HepG2 (cell line): ENCODE measurements at regions not wholly inside any gene's neighbourhood (a gene's known extent, or its start where the extent isn't known, plus 50 kb on each side); places are given as distances from the start of the nearest gene placed in this dataset.

Experiments
- ARHGAP35 ChIP-seq: sonication (generic); formaldehyde crosslinking; IDR thresholded peaks from 2 replicates; pipeline ENCODE4 v1.9.0; 2022; ENCODE audit warnings: mild to moderate bottlenecking, inconsistent platforms, moderate library complexity, missing genetic modification reagents, borderline replicate concordance
- CREM ChIP-seq, 2 experiments: sonication (generic) in 1 of 2; formaldehyde crosslinking in 1 of 2; IDR thresholded peaks; 2 replicates each; pipeline versions ENCODE4 v1.4.0 to v1.6.1; 2016 to 2020; ENCODE audit warnings: antibody characterized with exemption in 1 of 2, mild to moderate bottlenecking in 1 of 2, missing genetic modification reagents in 1 of 2
- ELF3 ChIP-seq: IDR thresholded peaks from 2 replicates; pipeline ENCODE4 v1.6.1; 2016; ENCODE audit warnings: missing genetic modification reagents, missing compliant biosample characterization
- FIP1L1 ChIP-seq: fragments of 200-400 bp; formaldehyde crosslinking; IDR thresholded peaks from 2 replicates; pipeline ENCODE4 v1.6.1; 2018; ENCODE audit warnings: low read depth, mild to moderate bottlenecking, low read length, moderate library complexity, borderline replicate concordance; ENCODE audit not compliant: insufficient read depth
- GATAD1 ChIP-seq: IDR thresholded peaks from 2 replicates; pipeline ENCODE4 v1.6.1; 2016; ENCODE audit warnings: missing genetic modification reagents, missing compliant biosample characterization
- HDAC2 ChIP-seq: sonication (generic); formaldehyde crosslinking; IDR thresholded peaks from 2 replicates; pipeline ENCODE4 v1.4.0; 2020; ENCODE audit warnings: missing genetic modification reagents
- HNRNPH1 ChIP-seq: fragments of 200-400 bp; formaldehyde crosslinking; optimal IDR thresholded peaks from 2 replicates; pipeline ENCODE3; 2017; ENCODE audit warnings: mild to moderate bottlenecking, low read depth, low read length
- SP2 ChIP-seq: sonication (generic); formaldehyde crosslinking; IDR thresholded peaks from 2 replicates; pipeline ENCODE4 v1.5.1; 2020; ENCODE audit warnings: mild to moderate bottlenecking, missing genetic modification reagents
- SRSF4 ChIP-seq: fragments of 200-400 bp; formaldehyde crosslinking; IDR thresholded peaks from one replicate; pipeline ENCODE4 v1.6.1; 2018; ENCODE audit warnings: mild to moderate bottlenecking, low read depth, low read length, moderate library complexity; ENCODE audit not compliant: poor library complexity, severe bottlenecking
- TGIF2 ChIP-seq: IDR thresholded peaks from 2 replicates; pipeline ENCODE4 v1.6.1; 2016; ENCODE audit warnings: control low read depth, missing compliant biosample characterization
- THAP11 ChIP-seq: IDR thresholded peaks from 2 replicates; pipeline ENCODE4 v1.6.1; 2016; ENCODE audit warnings: missing biosample characterization, missing genetic modification reagents
- XBP1 ChIP-seq: sonication (generic); formaldehyde crosslinking; IDR thresholded peaks from 2 replicates; pipeline ENCODE4 v1.5.0; 2020; ENCODE audit warnings: missing genetic modification reagents
- ZNF282 ChIP-seq: fragments of 450-650 bp; IDR thresholded peaks from 2 replicates; pipeline ENCODE4 v1.6.1; 2018; ENCODE audit not compliant: partially characterized antibody
- ZNF432 ChIP-seq: sonication (generic); formaldehyde crosslinking; IDR thresholded peaks from 2 replicates; pipeline ENCODE4 v1.5.0; 2020; ENCODE audit warnings: missing genetic modification reagents, mild to moderate bottlenecking, borderline replicate concordance
- ZNF598 ChIP-seq: sonication (generic); formaldehyde crosslinking; IDR thresholded peaks from 2 replicates; pipeline ENCODE4 v1.5.1; 2020; ENCODE audit warnings: mild to moderate bottlenecking, missing genetic modification reagents, borderline replicate concordance
- ZNF605 ChIP-seq: sonication (generic); formaldehyde crosslinking; IDR thresholded peaks from 2 replicates; pipeline ENCODE4 v1.8.0; 2022; ENCODE audit warnings: mild to moderate bottlenecking, missing genetic modification reagents
- ZNF772 ChIP-seq: sonication (generic); formaldehyde crosslinking; IDR thresholded peaks from 2 replicates; pipeline ENCODE4 v1.5.0; 2020; ENCODE audit warnings: mild to moderate bottlenecking, missing genetic modification reagents
- ZNF891 ChIP-seq: sonication (generic); formaldehyde crosslinking; IDR thresholded peaks from 2 replicates; pipeline ENCODE4 v1.5.0; 2020; ENCODE audit warnings: mild to moderate bottlenecking, missing genetic modification reagents
- TF ChIP-seq, protein P1 (sequence below): IDR thresholded peaks from 2 replicates; pipeline ENCODE4 v1.6.1; 2016; ENCODE audit warnings: control low read depth
- TF ChIP-seq, protein P2 (sequence below): IDR thresholded peaks from 2 replicates; pipeline ENCODE4 v1.6.1; 2016; ENCODE audit warnings: low read depth, borderline replicate concordance
- TF ChIP-seq, protein P3 (sequence below), 2 experiments: sonication (generic) in 1 of 2; formaldehyde crosslinking in 1 of 2; IDR thresholded peaks; 2 replicates each; pipeline versions ENCODE4 v1.5.1 to v1.6.1; 2011 to 2020; ENCODE audit warnings: borderline replicate concordance in 1 of 2, low read depth in 1 of 2, low read length in 1 of 2, mild to moderate bottlenecking in 1 of 2, missing genetic modification reagents in 1 of 2, moderate library complexity in 1 of 2
- TF ChIP-seq, protein P4 (sequence below): sonication (generic); formaldehyde crosslinking; IDR thresholded peaks from 2 replicates; pipeline ENCODE4 v1.4.0; 2020; ENCODE audit warnings: mild to moderate bottlenecking, missing genetic modification reagents
- TF ChIP-seq, protein P5 (sequence below): sonication (generic); formaldehyde crosslinking; IDR thresholded peaks from 2 replicates; pipeline ENCODE4 v1.4.0; 2020; ENCODE audit warnings: missing genetic modification reagents

DNA sequence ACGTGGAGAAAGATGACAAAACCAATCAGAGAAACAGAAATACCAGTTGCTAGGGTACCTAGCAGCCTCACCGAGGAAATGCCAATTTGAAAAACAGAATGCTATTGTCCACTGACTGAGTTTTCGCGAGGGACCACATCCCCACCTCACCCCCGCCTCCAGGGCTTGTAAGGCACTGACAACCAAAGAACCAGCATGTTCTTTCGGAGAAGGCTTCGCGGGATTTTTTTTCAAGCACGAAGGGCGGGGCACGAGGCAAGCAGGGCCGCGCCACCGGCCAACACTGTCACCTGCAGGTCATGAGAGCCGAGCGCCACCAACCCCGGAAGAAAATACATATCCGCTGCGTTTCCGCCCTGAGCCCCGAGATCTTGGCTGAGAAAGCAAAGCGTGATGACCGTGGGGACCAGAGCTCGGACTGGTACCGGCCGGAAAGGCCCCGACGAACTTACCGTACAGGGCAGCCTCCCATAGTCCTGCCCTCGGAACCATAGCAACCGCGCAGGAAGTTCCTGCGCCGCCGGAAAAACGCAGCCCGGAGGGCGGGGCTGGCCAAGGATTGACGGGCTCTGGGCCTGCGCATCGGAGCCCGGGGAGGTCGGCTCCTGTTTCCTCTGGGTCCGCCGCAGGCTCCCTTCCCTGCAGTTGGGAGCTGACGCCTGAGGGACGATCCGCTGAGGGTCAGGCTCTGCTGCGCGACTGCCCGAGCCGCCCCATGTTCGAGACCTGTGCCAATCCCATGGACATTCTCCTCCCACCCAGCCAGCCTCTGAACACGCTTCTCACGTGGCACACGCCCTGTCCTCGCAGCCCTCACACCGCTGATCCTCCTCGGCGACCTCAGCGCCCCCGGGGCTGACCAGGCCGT lies 59.2 kb upstream of the PAGE5 start (continued):
- TF ChIP-seq, protein P1, sequence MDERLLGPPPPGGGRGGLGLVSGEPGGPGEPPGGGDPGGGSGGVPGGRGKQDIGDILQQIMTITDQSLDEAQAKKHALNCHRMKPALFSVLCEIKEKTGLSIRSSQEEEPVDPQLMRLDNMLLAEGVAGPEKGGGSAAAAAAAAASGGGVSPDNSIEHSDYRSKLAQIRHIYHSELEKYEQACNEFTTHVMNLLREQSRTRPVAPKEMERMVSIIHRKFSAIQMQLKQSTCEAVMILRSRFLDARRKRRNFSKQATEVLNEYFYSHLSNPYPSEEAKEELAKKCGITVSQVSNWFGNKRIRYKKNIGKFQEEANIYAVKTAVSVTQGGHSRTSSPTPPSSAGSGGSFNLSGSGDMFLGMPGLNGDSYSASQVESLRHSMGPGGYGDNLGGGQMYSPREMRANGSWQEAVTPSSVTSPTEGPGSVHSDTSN (CRISPR knock-in tag) = peak; percentile 77
- TF ChIP-seq, protein P2, sequence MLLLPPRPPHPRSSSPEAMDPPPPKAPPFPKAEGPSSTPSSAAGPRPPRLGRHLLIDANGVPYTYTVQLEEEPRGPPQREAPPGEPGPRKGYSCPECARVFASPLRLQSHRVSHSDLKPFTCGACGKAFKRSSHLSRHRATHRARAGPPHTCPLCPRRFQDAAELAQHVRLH (CRISPR knock-in tag) = peak; percentile 3; the same call in 1 of the 2 replicates
- TF ChIP-seq XBP1 (CRISPR knock-in tag) = no peak
- TF ChIP-seq, protein P3, sequence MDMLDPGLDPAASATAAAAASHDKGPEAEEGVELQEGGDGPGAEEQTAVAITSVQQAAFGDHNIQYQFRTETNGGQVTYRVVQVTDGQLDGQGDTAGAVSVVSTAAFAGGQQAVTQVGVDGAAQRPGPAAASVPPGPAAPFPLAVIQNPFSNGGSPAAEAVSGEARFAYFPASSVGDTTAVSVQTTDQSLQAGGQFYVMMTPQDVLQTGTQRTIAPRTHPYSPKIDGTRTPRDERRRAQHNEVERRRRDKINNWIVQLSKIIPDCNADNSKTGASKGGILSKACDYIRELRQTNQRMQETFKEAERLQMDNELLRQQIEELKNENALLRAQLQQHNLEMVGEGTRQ (IDR thresholded peaks at IDR 0.05; ENCODE audit: low read depth, low read length) = no peak
- TF ChIP-seq, protein P3 (CRISPR knock-in tag; IDR thresholded peaks at IDR 0.05; ENCODE audit: borderline replicate concordance) = 0 out of 2 replicates have a peak, but pooled peaks have one; percentile 22
- TF ChIP-seq ZNF772 (CRISPR knock-in tag) = peak; percentile 71; the same call in 1 of the 2 replicates
- TF ChIP-seq, protein P4, sequence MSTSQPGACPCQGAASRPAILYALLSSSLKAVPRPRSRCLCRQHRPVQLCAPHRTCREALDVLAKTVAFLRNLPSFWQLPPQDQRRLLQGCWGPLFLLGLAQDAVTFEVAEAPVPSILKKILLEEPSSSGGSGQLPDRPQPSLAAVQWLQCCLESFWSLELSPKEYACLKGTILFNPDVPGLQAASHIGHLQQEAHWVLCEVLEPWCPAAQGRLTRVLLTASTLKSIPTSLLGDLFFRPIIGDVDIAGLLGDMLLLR (CRISPR knock-in tag) = peak; percentile 50; the same call in 1 of the 2 replicates
- TF ChIP-seq HDAC2 = peak; percentile 22; the same call in 1 of the 2 replicates
- peak; percentile 40; the same call in 1 of the 2 replicates for TF ChIP-seq ZNF605 (CRISPR knock-in tag)
- no peak for TF ChIP-seq FIP1L1
- TF ChIP-seq TGIF2 (CRISPR knock-in tag) = no peak; the same call in 1 of the 2 replicates
- no peak for TF ChIP-seq ARHGAP35 (CRISPR knock-in tag)
- TF ChIP-seq SP2 (CRISPR knock-in tag) = peak; percentile 85
- no peak for TF ChIP-seq ZNF432 (CRISPR knock-in tag)
- peak; percentile 13; the same call in 1 of the 2 replicates for TF ChIP-seq ELF3 (CRISPR knock-in tag)
- TF ChIP-seq ZNF891 (CRISPR knock-in tag) = peak; percentile 20; the same call in 1 of the 2 replicates
- TF ChIP-seq, protein P5, sequence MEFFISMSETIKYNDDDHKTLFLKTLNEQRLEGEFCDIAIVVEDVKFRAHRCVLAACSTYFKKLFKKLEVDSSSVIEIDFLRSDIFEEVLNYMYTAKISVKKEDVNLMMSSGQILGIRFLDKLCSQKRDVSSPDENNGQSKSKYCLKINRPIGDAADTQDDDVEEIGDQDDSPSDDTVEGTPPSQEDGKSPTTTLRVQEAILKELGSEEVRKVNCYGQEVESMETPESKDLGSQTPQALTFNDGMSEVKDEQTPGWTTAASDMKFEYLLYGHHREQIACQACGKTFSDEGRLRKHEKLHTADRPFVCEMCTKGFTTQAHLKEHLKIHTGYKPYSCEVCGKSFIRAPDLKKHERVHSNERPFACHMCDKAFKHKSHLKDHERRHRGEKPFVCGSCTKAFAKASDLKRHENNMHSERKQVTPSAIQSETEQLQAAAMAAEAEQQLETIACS (CRISPR knock-in tag) = no peak
- no peak for TF ChIP-seq ZNF282
- TF ChIP-seq SRSF4 = no peak
- TF ChIP-seq HNRNPH1 = no peak
- TF ChIP-seq ZNF598 (CRISPR knock-in tag) = no peak
- peak; percentile 85; the same call in 1 of the 2 replicates for TF ChIP-seq GATAD1
- peak; percentile 55 for TF ChIP-seq CREM (IDR thresholded peaks at IDR 0.05)
- TF ChIP-seq CREM (CRISPR knock-in tag; IDR thresholded peaks at IDR 0.05) = no peak
- peak; percentile 76 for TF ChIP-seq THAP11 (CRISPR knock-in tag)
